ENCODE measurements at regions not wholly inside any gene's neighbourhood (a gene's known extent, or its start where the extent isn't known, plus 50 kb on each side); places are given as distances from the start of the nearest gene placed in this dataset.

- intact Hi-C loops (cut with micrococcal nuclease): no loop called here
- H3K4me3 ChIP-seq (ENCODE audit: low read length): no peak overlapping the region
- H3K4me3 Mint-ChIP-seq: no peak overlapping the region
Measured at GRCh38 chr20:57895161-57895855, 185.5 kb upstream of the PMEPA1 start.

GRCh38 chr20:57894522-57894921, 184.7 kb upstream of the PMEPA1 start:
- no peaks in the 10 kb centered on the region for H3K9me3 Mint-ChIP-seq
- Histone ChIP-seq H3K9me3 (ENCODE audit: control insufficient read depth, insufficient read depth, low read length) (no peaks in the 10 kb centered on the region), H3K27ac (ENCODE audit: low read length) (no peak overlapping the region), H3K36me3 (ENCODE audit: control insufficient read depth, insufficient read depth, low read length) (no peaks in the 10 kb centered on the region), H3K4me1 (ENCODE audit: control insufficient read depth, insufficient read depth, low read length) (no peaks in the 10 kb centered on the region), H3K4me3 (ENCODE audit: low read length) (no peak overlapping the region), H3K27me3 (ENCODE audit: control insufficient read depth, insufficient read depth, low read length) (no peaks in the 10 kb centered on the region)
- no peak for TF ChIP-seq CTCF (IDR thresholded peaks at IDR 0.05)
- ATAC-seq (no peak), DNase-seq (no peak)
- H3K4me3 Mint-ChIP-seq: no peak overlapping the region
- H3K4me1 Mint-ChIP-seq: no peaks in the 10 kb centered on the region
- H3K36me3 Mint-ChIP-seq: no peaks in the 10 kb centered on the region
- intact Hi-C loops (cut with micrococcal nuclease): no loop called here
- no peak overlapping the region for H3K27ac Mint-ChIP-seq
- H3K27me3 Mint-ChIP-seq (ENCODE audit: low read depth in 2 of 2): peaks cover 12 to 19% of the 10 kb centered on the region in 2 donors

More at GRCh38 chr20:57895161-57895855, 185.5 kb upstream of the PMEPA1 start:
- Histone ChIP-seq H3K27me3 (ENCODE audit: control insufficient read depth, insufficient read depth, low read length) (no peaks in the 10 kb centered on the region), H3K27ac (ENCODE audit: low read length) (no peak overlapping the region), H3K4me1 (ENCODE audit: control insufficient read depth, insufficient read depth, low read length) (no peaks in the 10 kb centered on the region), H3K36me3 (ENCODE audit: control insufficient read depth, insufficient read depth, low read length) (no peaks in the 10 kb centered on the region), H3K9me3 (ENCODE audit: control insufficient read depth, insufficient read depth, low read length) (no peaks in the 10 kb centered on the region)
- WGBS (ENCODE audit: insufficient coverage): 93% methylated on average over 9 of the region's 9 CpGs
- H3K27me3 Mint-ChIP-seq (ENCODE audit: low read depth in 2 of 2): peaks cover 12 to 20% of the 10 kb centered on the region in 2 donors
- no peaks in the 10 kb centered on the region for H3K4me1 Mint-ChIP-seq
- H3K9me3 Mint-ChIP-seq: no peaks in the 10 kb centered on the region
- DNase-seq (no peak), ATAC-seq (no peak)
- H3K36me3 Mint-ChIP-seq: no peaks in the 10 kb centered on the region
- no peak overlapping the region for H3K27ac Mint-ChIP-seq
- TF ChIP-seq CTCF (IDR thresholded peaks at IDR 0.05): no peak

- WGBS (ENCODE audit: insufficient coverage): 95% methylated on average over 10 of the region's 10 CpGs
- no peak overlapping the region for H3K27ac Mint-ChIP-seq
- no peak overlapping the region for H3K4me3 Mint-ChIP-seq
- no peaks in the 10 kb centered on the region for H3K9me3 Mint-ChIP-seq
- H3K36me3 ChIP-seq (ENCODE audit: control insufficient read depth, insufficient read depth, low read length): no peaks in the 10 kb centered on the region
- H3K9me3 ChIP-seq (ENCODE audit: control insufficient read depth, insufficient read depth, low read length): no peaks in the 10 kb centered on the region
- H3K27ac ChIP-seq (ENCODE audit: low read length): no peak overlapping the region
- no peak for TF ChIP-seq CTCF (IDR thresholded peaks at IDR 0.05)
- no peak for ATAC-seq
- no peak for DNase-seq
- H3K36me3 Mint-ChIP-seq: no peaks in the 10 kb centered on the region
- no peaks in the 10 kb centered on the region for H3K4me1 Mint-ChIP-seq
- intact Hi-C loops (cut with micrococcal nuclease): no loop called here
- H3K4me3 ChIP-seq (ENCODE audit: low read length): no peak overlapping the region
- H3K27me3 Mint-ChIP-seq (ENCODE audit: low read depth in 2 of 2): peaks cover 9 to 15% of the 10 kb centered on the region in 2 donors
- no peaks in the 10 kb centered on the region for H3K4me1 ChIP-seq (ENCODE audit: control insufficient read depth, insufficient read depth, low read length)
- H3K27me3 ChIP-seq (ENCODE audit: control insufficient read depth, insufficient read depth, low read length): no peaks in the 10 kb centered on the region
Measured at GRCh38 chr20:57894096-57894495, 184.3 kb upstream of the PMEPA1 start.

All from natural killer cell (primary cell).